ENCODE measurements at regions not wholly inside any gene's neighbourhood (a gene's known extent, or its start where the extent isn't known, plus 50 kb on each side); places are given as distances from the start of the nearest gene placed in this dataset.

- peak in 1 of 2 donors; percentile 36 for DNase-seq (ENCODE audit: low read depth in 1 of 2, low spot score in 1 of 2)
- TF ChIP-seq, protein P1, sequence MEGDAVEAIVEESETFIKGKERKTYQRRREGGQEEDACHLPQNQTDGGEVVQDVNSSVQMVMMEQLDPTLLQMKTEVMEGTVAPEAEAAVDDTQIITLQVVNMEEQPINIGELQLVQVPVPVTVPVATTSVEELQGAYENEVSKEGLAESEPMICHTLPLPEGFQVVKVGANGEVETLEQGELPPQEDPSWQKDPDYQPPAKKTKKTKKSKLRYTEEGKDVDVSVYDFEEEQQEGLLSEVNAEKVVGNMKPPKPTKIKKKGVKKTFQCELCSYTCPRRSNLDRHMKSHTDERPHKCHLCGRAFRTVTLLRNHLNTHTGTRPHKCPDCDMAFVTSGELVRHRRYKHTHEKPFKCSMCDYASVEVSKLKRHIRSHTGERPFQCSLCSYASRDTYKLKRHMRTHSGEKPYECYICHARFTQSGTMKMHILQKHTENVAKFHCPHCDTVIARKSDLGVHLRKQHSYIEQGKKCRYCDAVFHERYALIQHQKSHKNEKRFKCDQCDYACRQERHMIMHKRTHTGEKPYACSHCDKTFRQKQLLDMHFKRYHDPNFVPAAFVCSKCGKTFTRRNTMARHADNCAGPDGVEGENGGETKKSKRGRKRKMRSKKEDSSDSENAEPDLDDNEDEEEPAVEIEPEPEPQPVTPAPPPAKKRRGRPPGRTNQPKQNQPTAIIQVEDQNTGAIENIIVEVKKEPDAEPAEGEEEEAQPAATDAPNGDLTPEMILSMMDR (IDR thresholded peaks at IDR 0.05; ENCODE audit: low read depth, low read length), result no peak
- Histone ChIP-seq H3K36me3 (no peaks in the 10 kb centered on the region), H3K4me1 (ENCODE audit: low read depth) (peaks cover 5% of the 10 kb centered on the region), H3K9me3 (ENCODE audit: low read depth) (no peaks in the 10 kb centered on the region), H3K27me3 (no peaks in the 10 kb centered on the region), H3K27ac (no peak overlapping the region), H3K4me3 (no peak overlapping the region)
Measured at GRCh38 chr2:173574324-173575112, 219.8 kb downstream of the CDCA7 start.

DNA sequence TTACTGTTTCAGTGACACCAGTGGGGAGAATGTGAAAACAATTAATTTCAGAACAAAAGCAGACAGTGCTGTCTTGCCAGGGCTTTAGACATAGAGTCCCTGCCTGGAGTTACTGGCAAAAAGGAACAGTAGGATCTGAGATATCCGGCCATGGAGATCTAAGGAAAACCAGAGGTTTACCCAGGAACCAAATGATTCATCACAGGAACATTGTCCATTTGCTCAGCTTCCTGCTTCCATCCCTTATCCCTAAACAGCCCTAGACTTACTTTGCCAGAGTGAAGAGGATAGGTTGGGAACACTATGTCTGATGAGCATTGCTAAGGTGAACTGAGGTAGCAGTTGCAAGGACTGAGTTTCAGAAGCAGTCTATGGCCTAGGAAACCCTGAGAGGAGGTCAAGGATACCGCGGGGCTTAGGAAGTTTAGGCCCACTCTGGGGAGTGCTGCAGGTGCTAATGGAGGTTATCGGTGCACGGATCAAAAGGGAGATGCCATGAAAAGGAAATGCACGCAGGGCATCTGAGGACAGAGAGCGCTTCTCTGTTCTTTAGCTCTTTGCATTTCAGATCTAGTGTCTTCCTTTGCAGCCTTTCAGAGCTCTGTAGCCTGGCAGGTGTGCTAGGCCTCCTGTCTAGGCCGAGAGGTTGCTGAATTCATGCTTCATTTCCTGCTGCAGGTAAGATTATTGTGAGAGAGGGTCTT lies 223.9 kb downstream of the CDCA7 start:
- no peak for DNase-seq (ENCODE audit: low read depth in 1 of 2, low spot score in 1 of 2)
- no peaks in the 10 kb centered on the region for H3K36me3 ChIP-seq
- no peak overlapping the region for H3K27ac ChIP-seq
- H3K9me3 ChIP-seq (ENCODE audit: low read depth), result no peaks in the 10 kb centered on the region
- H3K4me3 ChIP-seq, result no peak overlapping the region
- TF ChIP-seq, protein P1 (IDR thresholded peaks at IDR 0.05; ENCODE audit: low read depth, low read length), result no peak
- no peaks in the 10 kb centered on the region for H3K4me1 ChIP-seq (ENCODE audit: low read depth)
- no peaks in the 10 kb centered on the region for H3K27me3 ChIP-seq

GRCh38 chr2:173580351-173580750 lies 225.7 kb downstream of the CDCA7 start:
- Histone ChIP-seq H3K4me1 (ENCODE audit: low read depth) (no peaks in the 10 kb centered on the region), H3K9me3 (ENCODE audit: low read depth) (no peaks in the 10 kb centered on the region), H3K36me3 (no peaks in the 10 kb centered on the region), H3K27me3 (no peaks in the 10 kb centered on the region), H3K27ac (no peak overlapping the region), H3K4me3 (no peak overlapping the region)
- TF ChIP-seq, protein P1 (IDR thresholded peaks at IDR 0.05; ENCODE audit: low read depth, low read length), result no peak
- no peak for DNase-seq (ENCODE audit: low read depth in 1 of 2, low spot score in 1 of 2)

GRCh38 chr2:173580956-173581355 lies 226.3 kb downstream of the CDCA7 start:
- DNase-seq (ENCODE audit: low read depth in 1 of 2, low spot score in 1 of 2), result no peak
- Histone ChIP-seq H3K36me3 (no peaks in the 10 kb centered on the region), H3K27ac (no peak overlapping the region), H3K9me3 (ENCODE audit: low read depth) (no peaks in the 10 kb centered on the region), H3K4me1 (ENCODE audit: low read depth) (no peaks in the 10 kb centered on the region), H3K4me3 (no peak overlapping the region), H3K27me3 (no peaks in the 10 kb centered on the region)
- TF ChIP-seq, protein P1 (IDR thresholded peaks at IDR 0.05; ENCODE audit: low read depth, low read length), result no peak

DNA sequence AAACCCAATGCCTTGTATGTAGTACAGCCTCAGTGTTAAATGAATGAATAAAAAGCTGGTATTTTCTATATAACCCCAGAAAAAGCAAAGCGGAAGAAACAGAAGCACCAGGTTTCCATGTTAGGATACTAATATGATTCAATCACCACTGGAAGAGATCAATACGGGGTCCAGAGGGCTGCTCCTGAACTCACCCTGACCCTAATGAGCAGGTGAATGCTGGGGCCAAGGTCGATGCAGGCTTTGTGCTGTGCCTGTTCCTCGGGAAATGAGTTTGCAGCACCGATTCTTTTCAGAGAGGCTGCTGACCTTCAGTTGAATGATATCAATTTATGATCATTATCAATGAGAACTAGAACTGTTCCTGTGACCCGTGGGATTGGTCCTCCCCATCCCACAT lies 228.5 kb downstream of the CDCA7 start:
- no peaks in the 10 kb centered on the region for H3K36me3 ChIP-seq
- H3K27ac ChIP-seq, result no peak overlapping the region
- no peak overlapping the region for H3K4me3 ChIP-seq
- TF ChIP-seq, protein P1 (IDR thresholded peaks at IDR 0.05; ENCODE audit: low read depth, low read length), result no peak
- no peaks in the 10 kb centered on the region for H3K4me1 ChIP-seq (ENCODE audit: low read depth)
- no peaks in the 10 kb centered on the region for H3K9me3 ChIP-seq (ENCODE audit: low read depth)
- DNase-seq (ENCODE audit: low read depth in 1 of 2, low spot score in 1 of 2), result no peak
- no peaks in the 10 kb centered on the region for H3K27me3 ChIP-seq

Measured in cardiac muscle cell (in vitro differentiated cells and primary cell).